Adrenal gland (tissue), 9 donors: ENCODE measurements at regions not wholly inside any gene's neighbourhood (a gene's known extent, or its start where the extent isn't known, plus 50 kb on each side); places are given as distances from the start of the nearest gene placed in this dataset.

Experiments
- DNase-seq, 7 donors: peaks; one replicate each; pipeline ENCODE4 v3.0.0-alpha.2; 2019 to 2020
- H3K27ac ChIP-seq, 5 donors: fragments of 200-600 bp; sonication (generic) in 4 of 5; 1 replicate in 3 of 5; 2 replicates in 2 of 5; pipeline versions ENCODE4 v1.5.1 to v1.8.0; 2016 to 2020; ENCODE audit warnings: mild to moderate bottlenecking in 1 of 5
- H3K27me3 ChIP-seq: fragments of 200-600 bp; 2 replicates; pipeline ENCODE4 v1.8.0; 2021
- H3K36me3 ChIP-seq, 2 donors: fragments of 200-600 bp; replicated peaks in 1 of 2; 1 replicate in 1 of 2; 2 replicates in 1 of 2; pipeline versions ENCODE4 v1.5.1 to v1.8.0; 2018 to 2022
- H3K4me1 ChIP-seq, 2 donors: fragments of 200-600 bp; replicated peaks in 1 of 2; 1 replicate in 1 of 2; 2 replicates in 1 of 2; pipeline versions ENCODE4 v1.5.1 to v1.8.0; 2018 to 2021
- H3K4me3 ChIP-seq, 4 donors: fragments of 200-600 bp; sonication (generic) in 3 of 4; one replicate each; pipeline ENCODE4 v1.5.1; 2016 to 2018
- H3K9me3 ChIP-seq, 3 donors: fragments of 200-600 bp; sonication (generic) in 1 of 3; replicated peaks in 1 of 3; 1 replicate in 2 of 3; 2 replicates in 1 of 3; pipeline versions ENCODE4 v1.5.1 to v1.8.0; 2016 to 2021
- POLR2A ChIP-seq, 2 donors: fragments of 450-650 bp; IDR thresholded peaks; one replicate each; pipeline ENCODE4 v1.6.1; 2017; ENCODE audit warnings: antibody characterized with exemption in 2 of 2, mild to moderate bottlenecking in 2 of 2, moderate library complexity in 1 of 2
- WGBS, 4 donors: extraction: QIAGEN DNeasy Blood & Tissue Kit in 2 of 4; methylation state at CpG; one replicate each; pipeline versions ENCODE4 v1.1.5 to v1.1.7; 2013 to 2017; 5-methylcytosine and 5-hydroxymethylcytosine counted together
- intact Hi-C, 2 donors: fragments of 100-400 bp; cut with DNase I; formaldehyde crosslinking; loops; one replicate each; pipeline versions ENCODE4 v1.14.1 to v1.15.0; 2022 to 2023
- TF ChIP-seq, protein P1 (sequence below), 6 experiments: fragments of 450-650 bp in 4 of 6; fragments of 200-600 bp in 2 of 6; sonication (generic) in 1 of 6; IDR thresholded peaks; 1 replicate in 5 of 6; 2 replicates in 1 of 6; pipeline versions ENCODE4 v1.5.1 to v1.8.0; 2016 to 2021; ENCODE audit warnings: antibody characterized with exemption in 6 of 6, mild to moderate bottlenecking in 2 of 6, moderate library complexity in 1 of 6
- donor health status: healthy with polysubstance abuse.
- donor health status: Bipolar disorder and iron deficiency.
- donor health status: DM: yes; HTN: yes; CAD: no.
- donor health status: DM: no; HTN: no; CAD: no.
- donor health status: DM: no; HTN: no; CAD: no.

DNA sequence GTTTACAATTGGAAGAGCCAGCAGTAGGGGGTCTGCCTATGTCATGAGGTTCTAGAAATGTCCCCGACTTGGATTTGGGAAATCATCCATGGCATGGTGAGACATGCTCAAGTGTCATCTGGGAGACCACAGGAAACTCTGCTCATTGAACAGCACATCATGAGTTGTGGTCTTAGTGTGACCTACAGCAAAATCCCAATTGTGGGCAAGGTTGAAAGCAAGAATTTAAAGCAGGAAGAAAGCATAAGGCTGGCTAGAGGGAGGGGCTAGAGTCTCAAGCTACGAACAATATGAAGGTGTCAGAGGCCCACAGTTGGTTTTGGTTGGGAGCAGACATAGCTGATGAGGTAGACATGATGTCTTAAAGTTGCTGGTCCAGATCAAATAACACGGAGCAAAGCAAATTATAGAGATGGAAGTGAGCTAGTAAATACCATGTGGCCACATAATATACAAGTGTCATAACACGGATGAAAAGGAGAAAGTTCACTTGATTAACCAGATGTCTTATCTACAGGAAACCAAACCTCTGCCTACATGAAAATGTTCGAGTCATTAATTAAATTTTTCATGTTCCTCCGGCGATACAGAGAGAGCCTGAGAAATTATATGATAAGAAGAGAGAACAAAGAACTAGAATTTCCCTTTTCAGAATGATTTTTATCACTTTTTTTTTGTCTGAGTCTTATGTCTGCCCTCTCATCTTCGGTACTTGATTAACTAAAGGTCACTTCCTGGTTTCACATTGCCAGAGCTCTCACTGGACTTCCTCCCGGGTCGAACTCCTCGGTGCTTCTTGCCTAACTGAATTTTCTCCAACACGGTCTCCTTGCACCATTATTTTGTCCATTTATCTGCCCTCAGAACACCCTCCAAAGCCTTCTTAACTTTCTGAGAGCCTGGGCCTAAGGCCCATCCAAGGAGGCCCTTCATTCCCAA lies 67.5 kb upstream of the DUSP10 start:
- H3K4me3 ChIP-seq, result no peak overlapping the region

DNA sequence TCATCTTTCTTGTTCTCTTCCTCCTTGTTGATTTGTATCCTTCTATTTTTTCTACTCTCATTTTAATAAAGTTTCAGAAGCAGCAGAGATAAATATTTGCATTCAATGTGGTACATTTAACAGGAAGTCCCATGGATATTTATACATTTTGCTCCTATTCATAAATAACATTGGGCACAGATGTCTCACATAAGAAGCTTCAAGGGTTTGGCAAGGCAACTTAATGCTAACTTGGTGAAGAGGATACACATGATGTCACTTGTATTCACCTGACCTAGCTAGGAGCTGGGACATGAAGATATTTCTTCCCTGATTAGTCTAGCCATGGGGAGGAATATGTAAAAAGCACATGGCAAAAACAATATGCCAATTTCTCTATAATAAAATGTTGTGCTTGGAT lies 65.1 kb upstream of the DUSP10 start:
- Histone ChIP-seq H3K27ac (no peak overlapping the region), H3K27me3 (no peaks in the 10 kb centered on the region), H3K9me3 (no peaks in the 10 kb centered on the region), H3K4me3 (no peak overlapping the region), H3K36me3 (no peaks in the 10 kb centered on the region), H3K4me1 (no peaks in the 10 kb centered on the region)
- no peak for DNase-seq
- intact Hi-C loops, result no loop called here
- TF ChIP-seq, protein P1, sequence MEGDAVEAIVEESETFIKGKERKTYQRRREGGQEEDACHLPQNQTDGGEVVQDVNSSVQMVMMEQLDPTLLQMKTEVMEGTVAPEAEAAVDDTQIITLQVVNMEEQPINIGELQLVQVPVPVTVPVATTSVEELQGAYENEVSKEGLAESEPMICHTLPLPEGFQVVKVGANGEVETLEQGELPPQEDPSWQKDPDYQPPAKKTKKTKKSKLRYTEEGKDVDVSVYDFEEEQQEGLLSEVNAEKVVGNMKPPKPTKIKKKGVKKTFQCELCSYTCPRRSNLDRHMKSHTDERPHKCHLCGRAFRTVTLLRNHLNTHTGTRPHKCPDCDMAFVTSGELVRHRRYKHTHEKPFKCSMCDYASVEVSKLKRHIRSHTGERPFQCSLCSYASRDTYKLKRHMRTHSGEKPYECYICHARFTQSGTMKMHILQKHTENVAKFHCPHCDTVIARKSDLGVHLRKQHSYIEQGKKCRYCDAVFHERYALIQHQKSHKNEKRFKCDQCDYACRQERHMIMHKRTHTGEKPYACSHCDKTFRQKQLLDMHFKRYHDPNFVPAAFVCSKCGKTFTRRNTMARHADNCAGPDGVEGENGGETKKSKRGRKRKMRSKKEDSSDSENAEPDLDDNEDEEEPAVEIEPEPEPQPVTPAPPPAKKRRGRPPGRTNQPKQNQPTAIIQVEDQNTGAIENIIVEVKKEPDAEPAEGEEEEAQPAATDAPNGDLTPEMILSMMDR (IDR thresholded peaks at IDR 0.05), result no peak

More for the DNA sequence above, 67.5 kb upstream of the DUSP10 start:
- Histone ChIP-seq H3K27ac (no peak overlapping the region), H3K4me1 (no peaks in the 10 kb centered on the region), H3K27me3 (no peaks in the 10 kb centered on the region), H3K9me3 (no peaks in the 10 kb centered on the region), H3K36me3 (no peaks in the 10 kb centered on the region)
- DNase-seq, result no peak
- 41 to 51% (median 48%) methylated on average over 12 of the region's 12 CpGs for WGBS, 4 donors
- intact Hi-C loops, result no loop called here
- TF ChIP-seq, protein P1 (IDR thresholded peaks at IDR 0.05), result no peak
- TF ChIP-seq POLR2A (IDR thresholded peaks at IDR 0.05), result no peak

DNA sequence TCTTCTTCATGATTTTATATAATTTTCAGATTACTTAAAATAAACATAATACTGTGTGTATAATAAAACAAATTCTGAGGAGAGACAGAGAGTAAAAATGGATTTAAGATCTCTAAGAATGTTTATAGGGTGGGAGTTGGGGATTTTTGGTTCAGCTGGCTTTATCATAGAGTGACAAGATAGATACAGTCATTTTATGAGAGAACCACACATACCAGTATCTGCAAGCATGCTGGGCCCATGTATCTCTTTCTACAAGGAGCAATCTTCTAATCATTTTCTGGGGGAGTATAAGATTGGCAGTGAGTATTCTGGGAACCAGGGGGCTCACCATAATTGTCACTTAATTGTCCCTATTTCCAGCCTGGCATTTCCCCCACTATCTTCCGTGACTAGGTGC lies 64.3 kb upstream of the DUSP10 start:
- intact Hi-C loops, result no loop called here
- Histone ChIP-seq H3K36me3 (no peaks in the 10 kb centered on the region), H3K4me3 (no peak overlapping the region), H3K4me1 (no peaks in the 10 kb centered on the region), H3K27me3 (no peaks in the 10 kb centered on the region), H3K27ac (no peak overlapping the region), H3K9me3 (no peaks in the 10 kb centered on the region)
- DNase-seq, result no peak
- WGBS, 4 donors, result 69 to 98% (median 93%) methylated on average over 1 of the region's 1 CpG
- TF ChIP-seq, protein P1 (IDR thresholded peaks at IDR 0.05), result no peak
- TF ChIP-seq POLR2A (IDR thresholded peaks at IDR 0.05), result no peak

DNA sequence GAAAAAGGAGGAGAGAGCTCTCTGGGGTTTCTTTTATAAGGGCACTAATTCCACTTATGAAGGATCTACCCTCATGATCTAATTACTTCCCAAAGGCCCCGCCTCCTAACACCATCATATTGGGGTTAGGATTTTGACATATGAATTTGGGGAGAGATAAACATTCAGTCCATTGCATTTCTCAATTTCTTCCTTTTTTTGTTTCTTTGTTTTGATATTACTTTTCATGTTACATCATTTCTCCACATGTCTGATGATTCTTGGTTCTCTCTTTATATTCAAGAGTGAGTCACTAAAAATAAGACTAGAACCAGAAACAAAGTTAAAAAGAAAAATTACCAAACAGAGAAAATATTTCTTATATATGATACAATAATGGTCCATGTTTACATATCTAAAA lies 63.2 kb upstream of the DUSP10 start:
- TF ChIP-seq, protein P1 (IDR thresholded peaks at IDR 0.05), result no peak
- no peak for TF ChIP-seq POLR2A (IDR thresholded peaks at IDR 0.05)
- no peak for DNase-seq
- WGBS, 4 donors, result 73 to 94% (median 84%) methylated on average over 1 of the region's 1 CpG
- Histone ChIP-seq H3K4me3 (no peak overlapping the region), H3K27me3 (no peaks in the 10 kb centered on the region), H3K4me1 (no peaks in the 10 kb centered on the region), H3K27ac (no peak overlapping the region), H3K9me3 (no peaks in the 10 kb centered on the region), H3K36me3 (no peaks in the 10 kb centered on the region)
- intact Hi-C loops, result no loop called here
